ENCODE measurements at regions not wholly inside any gene's neighbourhood (a gene's known extent, or its start where the extent isn't known, plus 50 kb on each side); places are given as distances from the start of the nearest gene placed in this dataset.

- H3K4me2 ChIP-seq: no peak overlapping the region
- no peak overlapping the region for H3K27ac ChIP-seq
- H3K4me3 ChIP-seq: no peak overlapping the region
- ChIA-PET CTCF (interaction anchor here (0.5 to 2.0 kb wide), 3 partner anchors 9 to 18 kb away, joined by 3 to 5 read pairs (median 4); no protein-coding TSS in a partner anchor), POLR2A (no interaction called here)
- TF ChIP-seq MYC (IDR thresholded peaks at IDR 0.05; ENCODE audit: borderline replicate concordance, low read length): no peak
- no peak for TF ChIP-seq SREBF2 (IDR thresholded peaks at IDR 0.05)
- TF ChIP-seq POLR2AphosphoS2 (conservative IDR thresholded peaks at IDR 0.05; ENCODE audit: low read length): no peak
- TF ChIP-seq CHD2 (IDR thresholded peaks at IDR 0.05; ENCODE audit: low read length, partially characterized antibody): no peak
- TF ChIP-seq EHF (CRISPR knock-in tag; IDR thresholded peaks at IDR 0.05): no peak
- DNase-seq (ENCODE audit: low read depth in 1 of 2, low spot score in 1 of 2) (no peak), ATAC-seq (no peak), FAIRE-seq (no peak)
- 66% methylated on average over 4 of the region's 4 CpGs for WGBS (ENCODE audit: missing lambda C conversion rate)
- no peaks in the 10 kb centered on the region for H3K4me1 ChIP-seq
- no peaks in the 10 kb centered on the region for H3K9me3 ChIP-seq
Measured at GRCh38 chrX:120749141-120749846, 119.4 kb upstream of the C1GALT1C1 start.

DNA sequence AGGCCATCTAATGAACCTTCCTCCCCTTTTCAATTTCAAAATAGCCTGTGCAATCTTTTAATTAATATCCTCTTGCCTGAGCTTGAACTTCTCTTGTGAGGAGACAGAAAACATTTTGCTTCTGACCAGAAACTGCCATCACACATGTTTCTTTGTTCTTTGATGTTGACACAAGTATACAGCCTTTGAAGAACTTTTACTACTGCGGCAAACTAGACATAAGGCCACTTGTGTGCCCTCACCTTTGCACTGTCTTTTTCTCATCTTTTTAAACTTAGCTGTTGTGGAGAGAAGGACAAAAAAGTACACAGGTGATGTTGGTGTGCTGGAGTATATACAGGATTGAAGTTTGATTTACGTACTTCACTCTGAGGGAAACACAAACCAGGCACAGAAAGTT lies 116.3 kb upstream of the C1GALT1C1 start:
- WGBS (ENCODE audit: missing lambda C conversion rate): 82% methylated on average over 2 of the region's 2 CpGs
- Histone ChIP-seq H3K4me2 (no peak overlapping the region), H3K4me1 (0 out of 3 replicates have a peak, but pooled peaks cover 6% of the 10 kb centered on the region), H3K27ac (no peak overlapping the region), H3K9me3 (no peaks in the 10 kb centered on the region), H3K4me3 (no peak overlapping the region)
- POLR2A ChIA-PET: no interaction called here
- CTCF ChIA-PET: no interaction called here
- TF ChIP-seq KDM1A (IDR thresholded peaks at IDR 0.05; ENCODE audit: low read depth): no peak
- no peak for TF ChIP-seq TFCP2L1 (CRISPR knock-in tag; IDR thresholded peaks at IDR 0.05)
- no peak for TF ChIP-seq CHD2 (IDR thresholded peaks at IDR 0.05; ENCODE audit: low read length, partially characterized antibody)
- no peak for TF ChIP-seq NR3C1 (IDR thresholded peaks at IDR 0.05)
- no peak for TF ChIP-seq HDAC2 (IDR thresholded peaks at IDR 0.05)
- TF ChIP-seq PHF8 (IDR thresholded peaks at IDR 0.05; ENCODE audit: borderline replicate concordance, low read depth): no peak
- no peak for TF ChIP-seq RFX5 (IDR thresholded peaks at IDR 0.05)
- no peak for TF ChIP-seq SREBF2 (IDR thresholded peaks at IDR 0.05)
- TF ChIP-seq NPAS2 (CRISPR knock-in tag; IDR thresholded peaks at IDR 0.05; ENCODE audit: borderline replicate concordance): no peak
- TF ChIP-seq, protein P1, sequence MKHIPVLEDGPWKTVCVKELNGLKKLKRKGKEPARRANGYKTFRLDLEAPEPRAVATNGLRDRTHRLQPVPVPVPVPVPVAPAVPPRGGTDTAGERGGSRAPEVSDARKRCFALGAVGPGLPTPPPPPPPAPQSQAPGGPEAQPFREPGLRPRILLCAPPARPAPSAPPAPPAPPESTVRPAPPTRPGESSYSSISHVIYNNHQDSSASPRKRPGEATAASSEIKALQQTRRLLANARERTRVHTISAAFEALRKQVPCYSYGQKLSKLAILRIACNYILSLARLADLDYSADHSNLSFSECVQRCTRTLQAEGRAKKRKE (CRISPR knock-in tag; IDR thresholded peaks at IDR 0.05; ENCODE audit: low read depth): no peak
- TF ChIP-seq, protein P2, sequence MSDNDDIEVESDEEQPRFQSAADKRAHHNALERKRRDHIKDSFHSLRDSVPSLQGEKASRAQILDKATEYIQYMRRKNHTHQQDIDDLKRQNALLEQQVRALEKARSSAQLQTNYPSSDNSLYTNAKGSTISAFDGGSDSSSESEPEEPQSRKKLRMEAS (IDR thresholded peaks at IDR 0.05): no peak
- TF ChIP-seq GATA3 (IDR thresholded peaks at IDR 0.05; ENCODE audit: borderline replicate concordance): no peak
- TF ChIP-seq HOXA7 (CRISPR knock-in tag; IDR thresholded peaks at IDR 0.05): no peak
- TF ChIP-seq EP300 (IDR thresholded peaks at IDR 0.05): no peak
- no peak for TF ChIP-seq ZSCAN20 (CRISPR knock-in tag; IDR thresholded peaks at IDR 0.05)
- TF ChIP-seq E2F6 (IDR thresholded peaks at IDR 0.05; ENCODE audit: borderline replicate concordance, low read depth): no peak
- TF ChIP-seq CEBPB (IDR thresholded peaks at IDR 0.05): no peak
- FAIRE-seq (no peak), DNase-seq (ENCODE audit: low read depth in 1 of 2, low spot score in 1 of 2) (no peak), ATAC-seq (no peak)

DNA sequence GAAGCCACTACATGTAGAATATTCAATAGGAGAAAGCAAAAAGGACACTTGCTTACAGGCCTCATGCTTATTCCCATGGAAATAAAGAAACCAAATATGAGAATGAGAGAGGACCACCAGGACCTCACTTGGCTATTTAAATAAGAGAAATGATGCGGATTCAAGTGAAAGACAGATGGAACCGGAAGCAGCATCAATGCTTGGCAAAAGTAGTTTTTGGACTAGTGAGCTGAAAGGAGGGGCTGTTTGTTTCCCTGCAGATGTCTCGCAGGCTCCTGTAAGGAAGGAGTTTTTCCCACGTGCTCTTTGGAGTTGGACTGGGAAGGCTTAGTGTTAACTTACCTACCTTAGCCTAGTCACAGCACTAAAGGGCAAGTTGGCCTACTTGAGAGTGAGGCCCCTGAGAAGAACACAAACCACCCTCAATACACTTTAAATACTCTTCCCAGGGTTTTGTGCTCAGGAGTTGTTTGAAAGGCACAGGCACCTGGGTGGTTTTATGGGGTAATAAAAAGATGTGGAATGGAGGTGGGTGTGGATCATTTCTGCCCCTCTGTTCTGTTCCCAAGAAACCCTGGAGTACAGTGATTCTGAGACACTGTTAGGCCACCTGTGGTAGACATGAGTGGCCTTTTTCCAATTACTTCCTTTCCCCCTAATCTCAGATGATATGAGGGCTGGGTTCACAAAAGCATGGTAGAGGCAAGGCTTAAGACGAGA lies 113.3 kb upstream of the C1GALT1C1 start:
- ATAC-seq (no peak), FAIRE-seq (no peak), DNase-seq (ENCODE audit: low read depth in 1 of 2, low spot score in 1 of 2) (no peak)
- TF ChIP-seq JUN (IDR thresholded peaks at IDR 0.05): no peak
- no peak for TF ChIP-seq HOXA7 (CRISPR knock-in tag; IDR thresholded peaks at IDR 0.05)
- no peak for TF ChIP-seq SREBF2 (IDR thresholded peaks at IDR 0.05)
- no peak for TF ChIP-seq ZFP36 (IDR thresholded peaks at IDR 0.05; ENCODE audit: borderline replicate concordance, partially characterized antibody)
- TF ChIP-seq ELK1 (IDR thresholded peaks at IDR 0.05; ENCODE audit: low read depth, low read length): no peak
- TF ChIP-seq GATA3 (IDR thresholded peaks at IDR 0.05; ENCODE audit: borderline replicate concordance): no peak
- TF ChIP-seq ZNF302 (CRISPR knock-in tag; IDR thresholded peaks at IDR 0.05): no peak
- no peak for TF ChIP-seq PBX3 (IDR thresholded peaks at IDR 0.05)
- TF ChIP-seq CHD2 (IDR thresholded peaks at IDR 0.05; ENCODE audit: low read length, partially characterized antibody): no peak
- WGBS (ENCODE audit: missing lambda C conversion rate): 69% methylated on average over 5 of the region's 5 CpGs
- H3K4me2 ChIP-seq: no peak overlapping the region
- H3K9me3 ChIP-seq: no peaks in the 10 kb centered on the region
- H3K4me1 ChIP-seq: 0 out of 3 replicates have a peak, but pooled peaks cover 6% of the 10 kb centered on the region
- POLR2A ChIA-PET: no interaction called here
- peak overlapping the region in 1 of 2 experiments; percentile 31; a peak in 1 of 6 replicates for H3K27ac ChIP-seq
- CTCF ChIA-PET: interaction anchor here (0.5 kb wide), 1 partner anchor 245 kb away, joined by 3 read pairs; no protein-coding TSS in a partner anchor
- H3K4me3 ChIP-seq: no peak overlapping the region

Measured in A549 (cell line).